HG03520 (cell line): ENCODE measurements at regions not wholly inside any gene's neighbourhood (a gene's known extent, or its start where the extent isn't known, plus 50 kb on each side); places are given as distances from the start of the nearest gene placed in this dataset.

Experiments
- ATAC-seq: cut with Tn5 transposase; IDR thresholded peaks from one replicate; pipeline ENCODE4 v1.9.1; 2021; ENCODE audit warnings: mild to moderate bottlenecking, moderate library complexity; ENCODE audit not compliant: unreplicated experiment

DNA sequence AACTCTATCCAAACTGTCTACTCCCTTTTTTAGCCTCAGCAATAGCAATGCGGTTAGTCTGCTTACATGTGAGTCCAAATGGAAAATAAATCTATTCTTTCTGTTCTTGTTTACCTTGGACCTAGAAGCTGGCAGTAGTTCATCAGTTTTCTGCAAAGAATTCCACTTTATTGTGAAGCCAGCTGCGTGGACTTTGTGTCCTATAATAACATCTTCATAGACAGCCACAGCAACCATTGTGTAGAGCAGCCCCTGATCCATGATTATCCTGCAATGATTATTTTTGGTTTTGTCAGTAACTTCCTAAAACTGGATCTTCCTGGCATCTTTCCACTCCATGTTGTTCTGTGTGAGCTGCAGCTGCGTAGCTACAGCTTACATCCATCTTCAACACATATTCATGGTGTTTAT lies 408.7 kb downstream of the NUF2 start:
- no peak for ATAC-seq

DNA sequence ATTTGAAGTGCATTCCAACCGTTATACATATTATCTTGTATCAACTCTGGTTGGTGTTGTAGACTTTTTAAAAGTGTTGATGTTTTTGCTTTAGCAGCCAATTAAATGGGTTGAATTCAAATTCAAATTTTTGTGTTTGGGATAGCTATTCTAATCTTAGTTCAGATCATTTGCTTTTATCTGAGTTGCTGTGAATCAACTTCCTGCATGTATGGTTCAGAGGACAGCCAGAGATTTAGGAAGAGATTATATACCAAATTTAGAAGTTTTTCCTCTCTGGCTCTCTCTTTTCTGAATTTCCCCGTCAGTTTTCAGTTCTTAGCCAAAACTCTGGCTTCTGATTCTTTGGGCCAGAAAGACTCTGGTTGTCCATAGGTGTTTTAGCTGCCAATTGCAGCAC lies 415.5 kb downstream of the NUF2 start:
- ATAC-seq, result no peak

DNA sequence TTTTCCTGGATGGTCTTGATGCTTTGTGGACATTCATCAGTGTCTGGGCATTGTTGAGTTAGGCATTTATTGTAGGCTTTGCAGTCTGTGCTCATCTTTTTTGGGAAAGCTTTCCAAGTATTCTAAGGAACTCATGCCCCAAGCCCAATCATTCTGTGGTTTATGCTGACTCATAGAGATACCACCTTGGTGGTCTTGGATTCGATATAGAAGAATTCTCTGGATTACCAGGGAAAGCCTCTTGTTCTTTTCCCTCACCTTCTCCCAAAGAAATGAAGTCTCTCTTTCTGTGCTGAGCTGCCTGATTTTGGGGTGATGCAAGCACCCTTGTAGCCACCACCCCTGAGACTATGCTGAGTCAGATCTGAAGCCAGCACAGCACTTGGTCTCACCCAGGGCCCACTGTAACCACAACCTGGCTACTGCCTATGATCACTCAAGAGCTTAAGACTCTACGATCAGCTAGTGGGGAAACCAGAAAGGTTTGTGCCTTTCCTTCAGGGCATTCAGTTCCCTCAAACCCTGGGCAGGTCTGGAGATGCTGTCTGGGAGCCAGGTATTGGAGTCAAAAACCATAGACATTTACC lies 422.6 kb downstream of the NUF2 start:
- ATAC-seq, result no peak

DNA sequence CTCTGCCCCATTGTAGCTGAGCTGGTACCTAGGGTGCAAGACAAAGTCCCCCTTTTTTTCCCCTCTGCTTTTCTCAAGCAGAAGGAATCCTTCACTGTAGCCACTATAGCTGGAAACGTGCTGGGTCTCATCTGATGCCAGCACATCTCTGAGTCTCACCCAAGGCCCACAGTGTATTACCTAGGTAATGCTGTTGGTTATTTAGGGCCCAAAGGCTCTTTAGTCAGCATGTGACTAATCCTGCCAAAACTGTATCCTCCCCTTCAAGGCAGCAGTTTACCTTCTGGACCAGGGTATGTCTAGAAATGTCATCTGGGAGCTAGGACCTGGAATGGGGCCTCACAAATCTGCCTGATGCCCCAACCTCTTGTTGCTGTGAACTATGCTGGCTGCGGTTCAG lies 423.4 kb downstream of the NUF2 start:
- no peak for ATAC-seq

DNA sequence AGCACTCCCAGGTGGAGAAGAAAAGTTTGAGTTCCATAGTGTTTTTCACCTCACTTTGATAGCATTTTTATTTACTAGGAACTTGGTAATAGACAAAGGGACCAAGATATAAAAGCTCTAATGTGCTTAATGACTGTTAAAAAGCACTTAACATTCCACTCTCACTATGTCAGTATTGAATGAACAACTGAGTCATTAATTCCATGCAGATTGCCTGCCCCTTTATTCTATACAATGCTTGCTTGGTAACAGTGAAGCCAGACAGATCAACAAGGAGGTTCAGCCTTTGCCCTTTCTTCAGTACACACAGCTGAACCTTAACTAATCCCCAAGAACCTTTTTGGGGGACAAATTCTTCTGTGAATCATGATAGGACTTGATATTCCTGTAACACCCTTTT lies 425.5 kb downstream of the NUF2 start:
- no peak for ATAC-seq

DNA sequence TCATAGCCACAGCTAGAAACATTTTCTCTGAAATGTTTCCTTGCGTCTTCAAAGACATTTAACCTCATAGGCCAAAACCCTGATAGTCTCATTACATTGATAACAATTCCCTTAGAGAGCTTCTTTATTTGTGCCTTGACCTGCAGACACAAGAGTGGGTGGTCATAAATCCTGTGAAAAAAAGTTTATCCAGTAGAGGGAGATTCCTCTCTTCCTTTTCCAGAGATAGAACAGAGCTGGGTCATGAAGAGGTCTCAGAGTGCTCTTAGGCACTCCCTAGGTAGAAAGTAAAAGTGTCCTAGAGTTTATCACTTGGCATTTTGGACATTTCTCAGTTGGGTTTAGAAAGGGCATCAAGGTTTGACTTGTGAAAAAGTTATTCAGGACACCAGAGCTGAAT lies 426.1 kb downstream of the NUF2 start:
- ATAC-seq, result no peak

DNA sequence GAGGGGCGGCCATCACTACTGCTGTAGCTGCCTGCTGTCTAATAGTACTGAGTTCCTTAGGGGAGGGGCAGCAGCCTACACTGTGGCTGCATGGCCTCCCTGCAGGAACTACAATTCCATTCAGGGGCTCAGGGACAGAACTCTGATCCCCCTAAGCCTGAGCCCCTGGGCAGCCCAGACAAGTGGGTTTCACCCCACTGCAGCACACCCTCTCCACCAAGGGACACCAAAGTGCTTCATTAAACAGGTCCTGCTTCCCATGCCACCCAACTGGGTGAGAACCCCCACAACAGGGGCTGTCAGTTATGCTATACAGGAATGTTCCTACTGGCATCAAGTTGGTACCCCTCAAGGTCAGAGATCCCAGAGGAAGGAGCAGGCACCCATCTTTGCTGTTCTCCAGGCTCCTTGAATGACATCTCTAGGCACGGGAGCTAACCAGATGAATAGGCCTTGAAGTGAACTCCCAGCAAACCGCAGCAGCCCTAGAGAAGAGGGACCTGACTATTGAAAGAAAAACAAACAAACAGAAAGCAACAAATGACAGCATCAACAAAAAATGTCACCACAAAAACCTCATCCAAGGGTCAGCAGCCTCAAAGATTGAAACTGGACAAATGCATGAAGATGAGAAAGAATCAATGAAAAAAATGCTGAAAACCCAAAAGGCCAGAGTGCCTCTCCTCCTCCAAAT lies 437.4 kb downstream of the NUF2 start:
- no peak for ATAC-seq

DNA sequence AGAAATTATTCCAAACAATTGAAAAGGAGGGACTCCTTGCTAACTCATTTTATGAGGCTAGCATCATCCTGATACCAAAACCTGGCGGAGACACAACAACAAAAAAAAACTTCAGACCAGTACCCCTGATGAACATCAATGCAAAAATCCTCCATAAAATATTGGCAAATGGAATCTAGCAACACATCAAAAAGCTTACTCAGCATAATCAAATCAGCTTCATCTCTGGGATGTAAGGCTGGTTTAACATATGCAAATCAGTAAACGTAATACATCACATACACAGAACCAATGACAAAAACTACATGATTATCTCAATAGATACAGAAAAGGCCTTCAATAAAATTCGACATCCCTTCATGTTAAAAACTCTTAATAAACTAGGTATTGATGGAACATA lies 440.1 kb downstream of the NUF2 start:
- no peak for ATAC-seq

DNA sequence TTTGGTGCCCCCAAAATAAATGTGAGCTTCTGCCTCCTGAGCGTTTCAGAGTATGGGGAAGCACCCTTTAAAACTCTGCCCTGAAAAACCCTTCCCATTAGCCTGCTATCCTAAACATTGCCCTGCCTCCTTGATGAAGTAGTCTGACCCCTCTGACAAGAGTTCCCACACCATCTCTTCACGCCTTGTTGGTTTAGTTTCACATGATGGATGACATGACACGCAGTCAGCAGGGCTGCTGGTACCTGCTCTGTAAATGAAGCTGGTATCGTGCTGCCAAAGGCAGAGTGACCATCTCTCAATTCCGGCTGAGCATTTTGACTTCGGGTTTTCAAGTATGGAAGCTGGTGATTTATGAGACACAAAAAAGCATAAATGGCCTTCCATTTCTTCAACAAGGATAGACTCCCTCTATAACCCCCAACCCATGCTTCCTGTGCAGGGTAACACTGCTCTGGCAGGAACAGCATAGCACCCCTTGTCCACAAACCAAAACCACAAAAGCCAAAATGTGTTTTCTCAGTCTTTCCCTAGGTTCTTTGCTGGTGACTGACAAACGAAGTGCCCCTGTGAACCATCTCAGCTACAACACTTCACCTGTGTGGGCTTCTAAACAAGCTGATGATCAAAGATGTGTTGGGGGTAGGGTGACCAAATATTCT lies 444.6 kb downstream of the NUF2 start:
- ATAC-seq, result no peak

DNA sequence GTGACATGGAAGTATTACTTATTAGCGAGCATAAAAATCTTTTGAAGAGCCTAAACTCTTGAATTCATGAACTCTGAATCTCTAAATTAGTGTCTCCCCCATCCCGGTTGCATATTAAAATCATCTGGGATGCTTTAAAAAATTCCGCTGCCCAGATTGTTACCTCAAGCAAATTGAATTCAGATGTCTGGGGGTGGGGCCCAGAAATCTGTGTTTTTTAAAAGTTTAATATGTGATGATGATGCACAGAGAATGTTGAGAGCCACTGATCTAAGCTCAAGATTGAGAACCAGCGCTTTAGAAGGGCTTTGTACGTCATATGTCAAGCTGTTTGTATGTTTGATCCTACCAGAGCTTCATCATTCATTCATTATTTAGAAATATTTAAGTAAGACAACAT lies 446.8 kb downstream of the NUF2 start:
- ATAC-seq, result no peak

DNA sequence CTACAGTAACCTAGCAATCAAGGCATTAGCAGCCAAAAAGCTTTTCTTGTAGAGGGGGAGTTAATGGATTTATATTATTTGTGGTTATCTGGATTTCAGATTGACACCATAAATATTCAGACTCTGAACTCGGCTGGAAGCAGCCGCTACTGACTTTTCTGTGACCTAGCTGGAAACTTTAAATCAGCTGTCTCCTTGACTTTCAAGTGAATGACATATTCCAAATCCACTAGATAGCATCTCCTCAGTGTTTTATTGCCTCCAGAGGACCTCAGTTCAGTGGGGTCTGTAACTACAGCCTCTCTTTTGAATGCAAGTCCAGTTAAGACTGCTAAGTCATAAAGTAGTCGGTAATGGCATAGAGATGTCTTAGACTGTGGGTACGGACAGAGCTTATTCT lies 448.5 kb downstream of the NUF2 start:
- ATAC-seq, result no peak

DNA sequence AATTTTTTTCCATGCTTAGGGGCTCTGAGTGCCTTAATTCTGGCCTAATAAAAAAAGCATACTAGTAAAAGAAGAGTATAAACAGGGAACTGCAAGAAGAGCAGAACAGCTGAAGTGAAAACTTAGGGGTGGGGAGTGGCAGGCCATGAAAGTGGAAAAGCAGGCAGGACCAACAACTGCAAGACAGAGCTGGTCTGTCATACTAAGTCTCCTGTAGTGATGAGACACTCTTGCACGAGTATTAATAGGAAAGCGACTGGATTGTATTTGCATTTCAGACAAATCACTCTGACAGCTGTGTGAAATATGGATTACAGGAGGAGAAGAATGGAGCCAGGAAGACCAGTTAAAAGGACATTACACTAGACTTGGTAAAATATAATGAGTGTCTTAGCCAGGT lies 449.9 kb downstream of the NUF2 start:
- no peak for ATAC-seq

DNA sequence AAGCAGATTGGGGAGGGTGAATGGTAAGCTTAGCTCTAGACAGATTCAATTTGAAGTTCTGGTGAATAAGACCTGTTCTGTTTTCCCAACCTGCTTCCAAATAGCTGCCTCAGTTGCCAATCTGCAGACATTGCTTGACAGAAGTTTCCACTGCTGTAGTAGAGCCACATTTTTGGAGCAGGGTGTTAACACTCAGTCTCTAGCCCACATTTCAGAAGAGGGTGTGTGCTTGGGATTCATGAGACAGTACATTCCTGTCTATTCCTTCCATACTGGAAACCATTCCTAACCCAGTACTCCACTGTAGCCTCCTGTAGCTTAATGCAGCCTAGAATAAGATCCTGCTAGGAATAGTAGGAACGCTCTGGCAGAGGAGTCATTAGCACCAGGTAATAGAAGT lies 450.5 kb downstream of the NUF2 start:
- ATAC-seq, result no peak

DNA sequence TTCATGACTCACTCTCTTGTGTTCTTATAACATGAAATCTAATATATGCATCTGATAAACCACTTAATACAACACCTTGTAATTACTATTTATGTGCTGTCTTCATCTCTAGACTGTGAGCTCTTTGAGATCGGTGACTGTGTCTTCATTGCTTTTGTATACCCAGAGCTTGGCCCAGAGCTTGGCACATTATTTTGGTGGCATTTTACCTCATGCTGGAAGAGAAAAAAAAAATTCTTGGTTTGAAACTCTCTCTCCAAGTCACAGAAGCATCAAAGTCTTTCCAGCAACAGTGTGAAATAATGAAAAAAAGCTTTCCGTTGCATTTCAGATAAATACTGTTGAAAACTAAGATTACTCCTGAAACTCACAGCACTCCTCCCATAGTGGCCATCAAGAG lies 451.6 kb downstream of the NUF2 start:
- no peak for ATAC-seq

DNA sequence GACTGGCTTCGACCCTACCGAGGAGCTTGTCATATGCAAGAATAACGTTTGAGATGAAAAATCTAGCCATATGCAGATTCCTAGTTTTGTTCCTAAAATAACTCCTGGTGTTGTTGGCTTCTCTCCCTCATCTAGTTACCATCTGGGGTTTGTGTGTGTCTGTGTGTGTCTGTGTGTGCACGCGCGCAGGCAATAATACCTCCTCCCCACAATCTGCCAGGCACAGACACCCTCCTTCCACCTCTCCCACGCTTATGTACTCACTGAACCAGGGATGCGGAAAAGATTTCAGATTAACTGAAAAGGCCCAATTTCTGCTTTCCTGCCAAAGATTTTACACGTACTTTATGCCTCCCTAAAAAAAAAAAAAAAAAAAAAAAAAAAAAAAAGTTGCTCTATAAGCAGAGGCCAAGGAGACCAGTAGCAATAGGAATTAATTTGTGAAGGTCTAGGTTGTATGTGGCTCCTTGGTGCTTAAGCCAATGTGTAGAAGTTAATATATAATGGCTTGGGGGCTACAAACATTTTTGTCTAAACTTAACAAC lies 452.7 kb downstream of the NUF2 start:
- no peak for ATAC-seq

DNA sequence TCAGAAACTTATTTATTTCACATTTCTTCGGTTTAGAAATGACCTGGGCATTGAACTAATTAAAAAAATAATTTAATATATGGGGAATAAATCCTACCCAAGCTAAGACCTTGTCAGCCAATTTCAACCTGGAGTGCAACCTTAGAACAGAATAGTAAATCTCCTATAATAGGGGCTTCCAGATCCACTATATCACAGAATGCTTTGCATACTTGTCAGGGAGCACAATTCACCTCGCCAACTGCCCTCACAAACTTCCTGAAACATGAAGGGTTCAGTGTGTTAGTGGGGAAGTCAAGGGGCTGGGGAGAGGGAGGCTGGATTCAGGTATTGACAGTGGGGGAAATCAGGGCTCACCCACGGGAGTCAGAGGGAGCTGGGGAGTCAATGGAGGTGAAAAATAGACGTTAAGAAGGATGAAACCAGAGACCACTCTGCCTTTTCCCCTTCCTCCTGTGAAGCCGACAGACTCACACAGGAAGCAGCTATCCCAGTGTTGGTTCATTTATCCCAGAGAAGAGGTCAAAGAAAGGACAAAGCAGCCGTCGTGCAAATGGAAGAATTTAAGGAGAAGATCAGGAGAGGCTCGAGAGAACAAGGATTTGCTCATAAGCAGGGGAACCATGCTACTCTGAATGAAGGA lies 453.3 kb downstream of the NUF2 start:
- ATAC-seq, result no peak

DNA sequence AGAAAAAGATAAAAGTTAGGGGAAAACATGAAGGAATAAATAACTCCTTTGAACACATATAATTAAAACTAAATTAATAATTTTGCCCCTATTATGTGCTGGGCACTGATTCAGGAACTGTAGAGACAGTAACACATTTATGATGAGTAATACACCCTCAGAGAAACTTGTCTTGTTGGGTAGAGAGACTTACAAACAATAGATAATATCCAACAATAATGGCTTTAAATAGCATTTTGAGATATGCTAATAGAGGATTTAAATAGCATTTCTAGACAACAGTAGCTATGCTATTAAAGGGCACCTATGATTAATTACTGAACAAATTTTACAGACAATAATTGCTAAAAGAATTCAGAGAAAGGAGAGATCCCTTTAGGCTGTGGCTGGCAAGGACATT lies 455.5 kb downstream of the NUF2 start:
- ATAC-seq, result no peak

DNA sequence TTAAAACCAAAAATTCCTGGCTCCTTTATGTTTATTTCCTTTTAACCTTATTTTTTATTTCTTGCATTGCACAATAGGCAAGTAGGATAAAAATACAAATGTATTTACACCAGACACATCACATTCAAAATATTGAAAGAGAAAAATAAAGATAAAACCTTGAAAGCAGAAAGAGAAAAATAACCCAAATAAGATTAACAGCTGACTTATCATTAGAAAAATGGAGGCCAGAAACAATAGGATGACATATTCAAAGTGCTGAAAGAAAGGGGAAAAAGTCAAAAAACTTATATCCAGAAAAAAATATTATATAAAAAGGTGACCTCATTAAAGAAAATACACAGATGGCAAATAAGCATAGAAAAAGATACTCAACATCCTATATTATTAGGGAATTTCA lies 459.4 kb downstream of the NUF2 start:
- no peak for ATAC-seq

DNA sequence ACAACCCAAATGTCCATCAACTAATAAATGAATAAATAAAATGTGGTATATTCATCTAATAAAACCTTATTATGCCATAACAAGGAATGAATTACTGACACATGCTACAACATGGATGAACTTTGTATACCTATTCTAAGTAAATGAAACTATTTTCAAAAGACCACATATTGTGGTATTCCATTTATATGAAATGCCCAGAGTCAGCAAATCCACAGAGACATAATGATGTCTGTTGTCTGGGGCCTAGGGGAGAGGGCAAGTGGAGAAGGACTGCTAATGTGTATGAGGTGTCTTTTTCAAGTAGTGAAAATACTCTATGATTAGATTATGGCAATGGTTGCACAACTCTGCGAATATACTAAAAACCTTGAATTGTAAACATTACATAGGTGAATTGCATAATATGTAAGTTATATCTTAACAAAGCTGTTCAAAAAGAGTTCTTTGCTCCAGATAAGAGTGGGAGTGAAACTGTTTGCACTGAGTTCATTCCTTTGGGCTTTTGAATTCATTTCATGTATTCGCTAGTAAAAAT lies 464.2 kb downstream of the NUF2 start:
- ATAC-seq, result no peak

DNA sequence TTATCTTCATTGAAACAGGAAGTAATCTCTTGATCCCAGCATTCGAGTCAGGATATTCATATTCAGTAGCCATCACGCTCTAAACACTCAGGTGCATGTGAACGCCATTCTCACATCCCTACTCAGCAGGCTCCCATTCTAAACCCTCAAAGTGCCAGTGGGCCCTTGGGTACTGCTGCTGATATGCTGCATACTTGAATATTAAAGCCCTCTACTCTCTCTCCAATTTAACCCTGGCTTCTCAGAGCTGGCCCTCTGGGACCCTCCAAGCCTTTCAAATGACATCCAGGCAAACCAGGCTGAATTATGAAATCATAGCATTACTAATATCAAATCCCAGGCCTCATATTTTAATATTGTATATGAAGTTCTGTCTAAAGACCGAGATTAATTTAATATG lies 468.2 kb downstream of the NUF2 start:
- ATAC-seq, result no peak

DNA sequence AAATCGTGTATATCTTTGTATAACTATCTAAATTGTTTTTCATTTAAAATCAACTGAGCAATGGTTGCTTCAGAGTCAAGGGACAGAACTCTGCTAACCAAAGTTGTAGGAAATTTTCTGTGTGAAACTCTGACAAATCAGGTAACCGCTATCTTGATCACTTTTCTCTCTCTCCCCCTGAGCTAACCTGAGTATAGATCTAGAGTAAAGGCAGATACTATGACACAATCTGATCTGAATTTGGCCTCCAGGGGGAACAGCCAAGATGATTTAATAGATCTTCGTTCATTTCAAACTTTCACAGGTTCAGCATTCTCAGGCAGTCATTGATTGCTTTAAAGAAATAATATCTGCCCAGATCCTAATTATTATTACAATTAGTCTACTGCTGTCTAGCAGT lies 472.8 kb downstream of the NUF2 start:
- no peak for ATAC-seq

DNA sequence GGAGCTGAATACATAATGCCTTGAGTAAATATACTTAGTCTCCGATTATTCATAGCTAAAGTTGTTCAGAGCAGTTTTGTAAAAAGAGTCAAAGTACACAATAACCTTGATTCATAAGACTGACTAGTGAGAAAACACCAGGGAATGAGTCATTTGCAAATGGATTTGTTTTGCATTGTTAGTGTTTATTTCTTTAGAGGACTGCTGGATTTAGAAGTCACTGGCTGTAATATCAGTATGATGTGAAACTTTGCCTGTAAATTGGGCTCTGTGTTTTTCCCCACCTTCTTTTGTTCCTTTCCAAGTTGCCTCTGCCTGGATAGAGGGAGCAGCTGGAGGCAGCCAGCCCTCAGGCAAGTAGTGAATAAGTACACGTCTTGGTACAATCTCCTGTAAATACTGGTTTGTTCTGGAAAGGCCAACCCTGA lies 474.7 kb downstream of the NUF2 start:
- ATAC-seq, result no peak
